Endothelial cell of umbilical vein (primary cell): ENCODE measurements at regions not wholly inside any gene's neighbourhood (a gene's known extent, or its start where the extent isn't known, plus 50 kb on each side); places are given as distances from the start of the nearest gene placed in this dataset.

Experiments
- BruUV-seq: library from RNA; stranded (reverse); fragments of 400-500 nt; replicated peaks from 2 replicates; lab custom pipeline; 2021; lab: Mats Ljungman, UMichigan
- CTCF ChIA-PET: fragments of 300-600, 350-600 bp; sonication (Branson Sonifier 250); formaldehyde crosslinking; loops from one replicate; lab custom pipeline; 2021; ENCODE audit warnings: antibody characterized with exemption, inconsistent platforms; lab: Charles Lee
- POLR2A ChIA-PET: fragments of 300-600, 350-600 bp; sonication (Branson Sonifier 250); formaldehyde crosslinking; loops from one replicate; lab custom pipeline; 2021; ENCODE audit warnings: antibody characterized with exemption, inconsistent platforms; lab: Charles Lee
- DNase-seq: peaks from one replicate; pipeline ENCODE4 v3.0.0-alpha.2; 2011; ENCODE audit warnings: low read depth, low spot score
- FAIRE-seq: peaks from 2 replicates; lab custom pipeline; 2011; peaks lifted over from hg19 to GRCh38; lab: Jason Lieb, UNC
- H2AFZ ChIP-seq: 2 replicates; pipeline ENCODE4 v1.6.0; 2012; ENCODE audit warnings: low read depth, low read length, control low read depth, inconsistent platforms
- H3K27ac ChIP-seq: 2 replicates; pipeline ENCODE4 v1.5.1; 2011; ENCODE audit warnings: low read depth, mild to moderate bottlenecking, control low read depth, low read length, moderate library complexity; ENCODE audit not compliant: insufficient read depth
- H3K27me3 ChIP-seq, 2 experiments: 2 replicates each; pipeline versions ENCODE4 v1.6.0 to v1.6.1; 2011; ENCODE audit warnings: low read length in 2 of 2, mixed read lengths in 1 of 2; ENCODE audit not compliant: control insufficient read depth in 2 of 2, insufficient read depth in 2 of 2
- H3K36me3 ChIP-seq, 2 experiments: 2 replicates in 1 of 2; 3 replicates in 1 of 2; pipeline ENCODE4 v1.5.1; 2011; ENCODE audit warnings: low read length in 2 of 2, mild to moderate bottlenecking in 1 of 2, moderate library complexity in 1 of 2; ENCODE audit not compliant: control insufficient read depth in 2 of 2, insufficient read depth in 2 of 2; ENCODE audit errors: extremely low read depth in 1 of 2
- H3K4me1 ChIP-seq: 3 replicates; pipeline ENCODE4 v1.5.1; 2011; ENCODE audit warnings: mild to moderate bottlenecking, low read length; ENCODE audit not compliant: control insufficient read depth, insufficient read depth; ENCODE audit errors: extremely low read depth
- H3K4me2 ChIP-seq: 2 replicates; pipeline ENCODE4 v1.6.1; 2011; ENCODE audit warnings: low read length, control low read depth, mixed read lengths; ENCODE audit not compliant: insufficient read depth
- H3K4me3 ChIP-seq, 3 experiments: fragments of 200-600 bp in 1 of 3; sonication (generic), shearing (Covaris generic) in 1 of 3; replicated peaks in 1 of 3; 2 replicates each; pipeline ENCODE4 v1.5.1; 2011 to 2016; ENCODE audit warnings: control low read depth in 3 of 3, low read length in 3 of 3, mild to moderate bottlenecking in 2 of 3, inconsistent platforms in 1 of 3, low read depth in 1 of 3, moderate library complexity in 1 of 3; ENCODE audit not compliant: insufficient read depth in 1 of 3
- H3K79me2 ChIP-seq: 2 replicates; pipeline ENCODE4 v1.6.0; 2012; ENCODE audit warnings: low read length, inconsistent platforms; ENCODE audit not compliant: control insufficient read depth, insufficient read depth
- H3K9ac ChIP-seq: replicated peaks from 2 replicates; pipeline ENCODE3; 2011; ENCODE audit warnings: low read length, control low read depth; ENCODE audit not compliant: insufficient read depth; ENCODE audit errors: extremely low read depth
- H3K9me1 ChIP-seq: replicated peaks from 3 replicates; pipeline ENCODE4 v1.6.0; 2011; ENCODE audit warnings: mild to moderate bottlenecking, low read length; ENCODE audit not compliant: control insufficient read depth, insufficient read depth; ENCODE audit errors: extremely low read depth
- H3K9me3 ChIP-seq: replicated peaks from 2 replicates; pipeline ENCODE4 v1.5.1; 2012; ENCODE audit warnings: low read length, inconsistent platforms; ENCODE audit not compliant: control insufficient read depth, insufficient read depth
- H4K20me1 ChIP-seq: replicated peaks from 2 replicates; pipeline ENCODE3; 2011; ENCODE audit warnings: mild to moderate bottlenecking, low read length; ENCODE audit not compliant: control insufficient read depth, insufficient read depth; ENCODE audit errors: extremely low read depth
- CTCF ChIP-seq, 2 donors: IDR thresholded peaks; 1 replicate in 1 of 2; 2 replicates in 1 of 2; pipeline ENCODE4 v1.5.1; 2011; ENCODE audit warnings: low read length in 2 of 2, mild to moderate bottlenecking in 2 of 2, moderate library complexity in 2 of 2, control low read depth in 1 of 2, inconsistent platforms in 1 of 2, low read depth in 1 of 2; ENCODE audit not compliant: insufficient read depth in 1 of 2; ENCODE audit errors: extremely low read depth in 1 of 2
- EZH2 ChIP-seq: IDR thresholded peaks from 2 replicates; pipeline ENCODE4 v1.6.1; 2012; ENCODE audit warnings: borderline replicate concordance, low read depth, mild to moderate bottlenecking, moderate library complexity, low read length, inconsistent platforms; ENCODE audit not compliant: severe bottlenecking
- FOS ChIP-seq: IDR thresholded peaks from 2 replicates; pipeline ENCODE4 v1.6.1; 2011; ENCODE audit warnings: mild to moderate bottlenecking, low read length, moderate library complexity, borderline replicate concordance; ENCODE audit not compliant: insufficient read depth
- GATA2 ChIP-seq: IDR thresholded peaks from 2 replicates; pipeline ENCODE4 v1.7.0; 2011; ENCODE audit warnings: low read depth, mild to moderate bottlenecking, moderate library complexity, mixed read lengths, low read length; ENCODE audit not compliant: insufficient read length, insufficient read depth
- JUN ChIP-seq: IDR thresholded peaks from 2 replicates; pipeline ENCODE4 v1.6.1; 2011; ENCODE audit warnings: borderline replicate concordance, low read depth; ENCODE audit not compliant: insufficient read length, insufficient read depth
- MAX ChIP-seq: IDR thresholded peaks from 2 replicates; pipeline ENCODE4 v1.6.1; 2011; ENCODE audit not compliant: insufficient read depth, insufficient read length
- MYC ChIP-seq: IDR thresholded peaks from one replicate; pipeline ENCODE4 v1.6.1; 2011; ENCODE audit warnings: mild to moderate bottlenecking, low read depth, low read length
- POLR2A ChIP-seq: IDR thresholded peaks from 2 replicates; pipeline ENCODE4 v1.6.1; 2012; ENCODE audit warnings: low read depth, mild to moderate bottlenecking, control low read depth, low read length
- POLR2AphosphoS5 ChIP-seq: IDR thresholded peaks from 2 replicates; pipeline ENCODE4 v1.6.1; 2012; ENCODE audit warnings: low read depth, mild to moderate bottlenecking, control low read depth, low read length, moderate library complexity; ENCODE audit not compliant: insufficient read depth
- dilution Hi-C: fragments of 300-500 bp; cut with MboI; formaldehyde crosslinking; loops from one replicate; pipeline ENCODE4 v1.15.0; 2019; ENCODE audit warnings: low sequenced_read_pairs; ENCODE audit not compliant: extremely low pct_ligation_motif_present
- intact Hi-C: fragments of 100-400 bp; cut with micrococcal nuclease; formaldehyde crosslinking; loops from one replicate; pipeline ENCODE4 v1.10.0; 2022

GRCh38 chr3:147312786-147313280 lies 93.5 kb downstream of the ZIC4 start:
- Histone ChIP-seq H3K4me3 (no peak overlapping the region), H3K36me3 (no peaks in the 10 kb centered on the region), H3K79me2 (no peaks in the 10 kb centered on the region), H3K9ac (no peak overlapping the region), H3K27me3 (no peaks in the 10 kb centered on the region), H3K4me2 (no peak overlapping the region), H2AFZ (no peak overlapping the region), H3K9me1 (no peaks in the 10 kb centered on the region), H4K20me1 (no peaks in the 10 kb centered on the region), H3K9me3 (no peaks in the 10 kb centered on the region), H3K27ac (no peak overlapping the region), H3K4me1 (no peaks in the 10 kb centered on the region)
- CTCF ChIA-PET, result no interaction called here
- dilution Hi-C loops, result no loop called here
- POLR2A ChIA-PET, result no interaction called here
- no TSS peak for BruUV-seq
- intact Hi-C loops, result no loop called here
- no peak for FAIRE-seq
- no peak for TF ChIP-seq JUN
- TF ChIP-seq POLR2AphosphoS5, result no peak
- no peak for TF ChIP-seq MYC
- no peak for TF ChIP-seq CTCF (IDR thresholded peaks at IDR 0.05; ENCODE audit: extremely low read depth in 1 of 2, insufficient read depth in 1 of 2, low read depth in 1 of 2, low read length in 2 of 2)
- no peak for TF ChIP-seq EZH2
- TF ChIP-seq GATA2, result no peak
- no peak for TF ChIP-seq MAX
- no peak for TF ChIP-seq FOS
- no peak for TF ChIP-seq POLR2A
- no peak for DNase-seq
